ENCODE measurements at regions not wholly inside any gene's neighbourhood (a gene's known extent, or its start where the extent isn't known, plus 50 kb on each side); places are given as distances from the start of the nearest gene placed in this dataset.

GRCh38 chr10:108411206-108411605, 1246.7 kb upstream of the SORCS1 start:
- TF ChIP-seq, protein P1, sequence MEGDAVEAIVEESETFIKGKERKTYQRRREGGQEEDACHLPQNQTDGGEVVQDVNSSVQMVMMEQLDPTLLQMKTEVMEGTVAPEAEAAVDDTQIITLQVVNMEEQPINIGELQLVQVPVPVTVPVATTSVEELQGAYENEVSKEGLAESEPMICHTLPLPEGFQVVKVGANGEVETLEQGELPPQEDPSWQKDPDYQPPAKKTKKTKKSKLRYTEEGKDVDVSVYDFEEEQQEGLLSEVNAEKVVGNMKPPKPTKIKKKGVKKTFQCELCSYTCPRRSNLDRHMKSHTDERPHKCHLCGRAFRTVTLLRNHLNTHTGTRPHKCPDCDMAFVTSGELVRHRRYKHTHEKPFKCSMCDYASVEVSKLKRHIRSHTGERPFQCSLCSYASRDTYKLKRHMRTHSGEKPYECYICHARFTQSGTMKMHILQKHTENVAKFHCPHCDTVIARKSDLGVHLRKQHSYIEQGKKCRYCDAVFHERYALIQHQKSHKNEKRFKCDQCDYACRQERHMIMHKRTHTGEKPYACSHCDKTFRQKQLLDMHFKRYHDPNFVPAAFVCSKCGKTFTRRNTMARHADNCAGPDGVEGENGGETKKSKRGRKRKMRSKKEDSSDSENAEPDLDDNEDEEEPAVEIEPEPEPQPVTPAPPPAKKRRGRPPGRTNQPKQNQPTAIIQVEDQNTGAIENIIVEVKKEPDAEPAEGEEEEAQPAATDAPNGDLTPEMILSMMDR (IDR thresholded peaks at IDR 0.05) = no peak
- no peak for TF ChIP-seq POLR2A (IDR thresholded peaks at IDR 0.05)

Measured in tibial nerve (tissue), 3 donors.